GM12878 (cell line): ENCODE measurements at regions not wholly inside any gene's neighbourhood (a gene's known extent, or its start where the extent isn't known, plus 50 kb on each side); places are given as distances from the start of the nearest gene placed in this dataset.
A peak's percentile ranks its signal among the peaks of the same experiment; 100 is the strongest.

ENCODE experiments used
- ATAC-seq: fragments of 200-7000 bp; cut with Tn5 transposase; 3 replicates; pipeline ENCODE4 v1.9.1; 2020; ENCODE audit warnings: mild to moderate bottlenecking, moderate library complexity
- BruUV-seq: library from RNA; stranded (reverse); fragments of 400-500 nt; replicated peaks from 2 replicates; lab custom pipeline; 2021; lab: Mats Ljungman, UMichigan
- CTCF ChIA-PET: fragments of 300-600 bp; sonication (Branson Sonifier 250); formaldehyde crosslinking; extraction: SDS; loops from one replicate; lab custom pipeline; 2021; ENCODE audit warnings: inconsistent platforms; lab: Yijun Ruan, JAX
- POLR2A ChIA-PET: fragments of 350-600 bp; formaldehyde crosslinking; extraction: SDS; loops from one replicate; lab custom pipeline; 2021; ENCODE audit warnings: inconsistent platforms; lab: Charles Lee
- RAD21 ChIA-PET: fragments of 300-600 bp; sonication (Branson Sonifier 250); formaldehyde crosslinking; loops from one replicate; lab custom pipeline; 2023; ENCODE audit warnings: antibody characterized with exemption; ENCODE audit not compliant: unreplicated experiment; lab: Charles Lee
- SMC1A ChIA-PET: fragments of 300-600 bp; sonication (Branson Sonifier 250); formaldehyde crosslinking; loops from one replicate; lab custom pipeline; 2023; ENCODE audit not compliant: unreplicated experiment, uncharacterized antibody; lab: Charles Lee
- DNase-seq: peaks from one replicate; pipeline ENCODE4 v3.0.0-alpha.2; 2011; ENCODE audit warnings: low read depth, low spot score
- FAIRE-seq: peaks from 3 replicates; lab custom pipeline; 2011; peaks lifted over from hg19 to GRCh38; lab: Jason Lieb, UNC
- H2AFZ ChIP-seq: 2 replicates; pipeline ENCODE4 v1.6.0; 2011; ENCODE audit warnings: low read depth, low read length, control low read depth; ENCODE audit not compliant: control insufficient read depth
- H3K27ac ChIP-seq: 2 replicates; pipeline ENCODE4 v1.5.1; 2011; ENCODE audit warnings: control low read depth; ENCODE audit not compliant: control insufficient read depth, insufficient read depth
- H3K27me3 ChIP-seq, 2 experiments: replicated peaks in 1 of 2; 2 replicates each; pipeline versions ENCODE4 v1.6.0 to v1.6.1; 2011; ENCODE audit warnings: low read length in 1 of 2; ENCODE audit not compliant: control insufficient read depth in 2 of 2, insufficient read depth in 2 of 2
- H3K36me3 ChIP-seq, 2 experiments: 2 replicates each; pipeline ENCODE4 v1.5.1; 2011; ENCODE audit warnings: low read length in 1 of 2; ENCODE audit not compliant: control insufficient read depth in 2 of 2, insufficient read depth in 2 of 2
- H3K4me1 ChIP-seq: 2 replicates; pipeline ENCODE4 v1.6.1; 2011; ENCODE audit warnings: mild to moderate bottlenecking, low read length, moderate library complexity, mixed read lengths; ENCODE audit not compliant: control insufficient read depth, insufficient read depth
- H3K4me2 ChIP-seq: 2 replicates; pipeline ENCODE4 v1.6.0; 2011; ENCODE audit warnings: control low read depth; ENCODE audit not compliant: control insufficient read depth, insufficient read depth
- H3K4me3 ChIP-seq: fragments of 200-600 bp; sonication (generic); 2 replicates; pipeline ENCODE4 v1.5.1; 2016
- H3K79me2 ChIP-seq: 2 replicates; pipeline ENCODE4 v1.6.0; 2011; ENCODE audit warnings: low read length; ENCODE audit not compliant: control insufficient read depth, insufficient read depth
- H3K9ac ChIP-seq: 2 replicates; pipeline ENCODE4 v1.8.0; 2011; ENCODE audit warnings: low read length, control low read depth, mixed read lengths; ENCODE audit not compliant: control insufficient read depth, insufficient read depth
- H3K9me3 ChIP-seq: replicated peaks from 3 replicates; pipeline ENCODE4 v1.5.1; 2011; ENCODE audit warnings: mild to moderate bottlenecking, low read length; ENCODE audit not compliant: control insufficient read depth, insufficient read depth
- H4K20me1 ChIP-seq: 2 replicates; pipeline ENCODE4 v1.6.0; 2011; ENCODE audit not compliant: control insufficient read depth, insufficient read depth
- BHLHE40 ChIP-seq, 2 experiments: fragments of 450-650 bp in 1 of 2; IDR thresholded peaks; 2 replicates each; pipeline ENCODE4 v1.6.1; 2011 to 2017; ENCODE audit warnings: low read depth in 2 of 2, borderline replicate concordance in 1 of 2, improper control_type of control experiment in 1 of 2, low read length in 1 of 2, mild to moderate bottlenecking in 1 of 2
- CBX3 ChIP-seq: fragments of 200-600 bp; sonication (generic); IDR thresholded peaks from 2 replicates; pipeline ENCODE4 v1.6.1; 2016; ENCODE audit warnings: low read depth, borderline replicate concordance
- EP300 ChIP-seq, 2 experiments: fragments of 150-350 bp in 1 of 2; IDR thresholded peaks; 2 replicates each; pipeline ENCODE4 v1.6.1; 2011 to 2012; ENCODE audit warnings: low read depth in 2 of 2, low read length in 2 of 2, borderline replicate concordance in 1 of 2, improper control_type of control experiment in 1 of 2, inconsistent platforms in 1 of 2; ENCODE audit not compliant: control insufficient read depth in 1 of 2
- GABPA ChIP-seq: IDR thresholded peaks from 2 replicates; pipeline ENCODE4 v1.6.1; 2014; ENCODE audit warnings: antibody characterized with exemption, low read depth, mild to moderate bottlenecking, inconsistent platforms
- GATAD2B ChIP-seq: fragments of 450-650 bp; conservative IDR thresholded peaks from 2 replicates; pipeline ENCODE4 v1.6.1; 2017; ENCODE audit warnings: low read depth, mild to moderate bottlenecking, moderate library complexity
- IKZF2 ChIP-seq, 2 experiments: fragments of 450-650 bp; IDR thresholded peaks; 2 replicates each; pipeline ENCODE4 v1.6.1; 2017; ENCODE audit warnings: mild to moderate bottlenecking in 2 of 2, moderate library complexity in 2 of 2
- NR2C1 ChIP-seq: fragments of 450-650 bp; IDR thresholded peaks from 2 replicates; pipeline ENCODE4 v1.6.1; 2017; ENCODE audit warnings: antibody characterized with exemption, mild to moderate bottlenecking, moderate library complexity
- RAD21 ChIP-seq: IDR thresholded peaks from 2 replicates; pipeline ENCODE4 v1.6.1; 2011; ENCODE audit warnings: mild to moderate bottlenecking, low read depth, low read length, moderate library complexity; ENCODE audit not compliant: insufficient read depth
- SIN3A ChIP-seq: IDR thresholded peaks from 2 replicates; pipeline ENCODE4 v1.6.1; 2012; ENCODE audit warnings: low read depth, low read length, improper control_type of control experiment
- SREBF1 ChIP-seq: IDR thresholded peaks from 2 replicates; pipeline ENCODE4 v1.6.1; 2012; ENCODE audit warnings: mild to moderate bottlenecking, low read length
- WGBS: methylation state at CpG from one replicate; pipeline ENCODE4 v1.1.6; 2016; ENCODE audit warnings: low lambda C conversion rate; ENCODE audit not compliant: insufficient replicate concordance, insufficient coverage; ENCODE audit errors: missing lambda C conversion rate; 5-methylcytosine and 5-hydroxymethylcytosine counted together
- in situ Hi-C: fragments of 300-500 bp; cut with MboI; formaldehyde crosslinking; loops from 9 replicates; pipeline ENCODE4 v1.14.3; 2018; ENCODE audit warnings: mixed read lengths
- intact Hi-C: fragments of 100-400 bp; cut with micrococcal nuclease; formaldehyde crosslinking; loops from one replicate; pipeline ENCODE4 v1.14.2; 2022; ENCODE audit not compliant: unreplicated experiment
- TF ChIP-seq, protein P1 (sequence below): IDR thresholded peaks from 2 replicates; pipeline ENCODE4 v1.6.1; 2011; ENCODE audit warnings: borderline replicate concordance, low read depth, mild to moderate bottlenecking, moderate library complexity, low read length; ENCODE audit not compliant: insufficient read depth, poor library complexity, severe bottlenecking

DNA sequence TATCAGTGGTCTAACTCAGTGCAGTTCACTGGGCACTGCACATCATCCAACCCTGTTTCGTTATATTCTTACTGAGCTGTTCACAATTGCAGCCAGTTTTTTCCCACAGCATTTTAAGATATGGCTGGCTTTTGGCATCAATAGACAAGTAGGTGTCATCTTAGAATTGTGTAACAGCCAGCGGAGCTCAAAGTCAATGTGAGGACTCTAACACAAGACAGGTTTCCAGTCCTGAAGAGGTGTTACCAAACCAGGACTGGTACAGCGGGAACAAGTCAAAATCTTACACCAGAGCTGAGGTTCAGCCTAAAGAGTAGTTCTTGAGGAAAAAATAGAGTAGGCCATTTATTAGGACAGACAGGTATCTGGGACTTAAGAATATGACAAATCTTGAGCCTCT is 313.3 kb downstream of the SEC16B start:
- DNase-seq, result no peak
- Histone ChIP-seq H3K4me2 (no peak overlapping the region), H3K9me3 (no peaks in the 10 kb centered on the region), H3K79me2 (no peaks in the 10 kb centered on the region), H3K4me1 (no peaks in the 10 kb centered on the region), H3K27ac (no peak overlapping the region), H3K36me3 (no peaks in the 10 kb centered on the region), H2AFZ (no peak overlapping the region), H3K27me3 (no peaks in the 10 kb centered on the region; a peak in 1 of 4 replicates), H3K4me3 (no peak overlapping the region), H4K20me1 (no peaks in the 10 kb centered on the region), H3K9ac (no peak overlapping the region)
- SMC1A ChIA-PET, result interaction anchor here (0.6 to 2.2 kb wide), 7 partner anchors 8 to 73 kb away, joined by 3 to 6 read pairs (median 3); no protein-coding TSS in a partner anchor
- FAIRE-seq, result no peak
- CTCF ChIA-PET, result interaction anchor here (0.5 to 1.1 kb wide), 2 partner anchors 16 to 261 kb away, joined by 3 to 5 read pairs; no protein-coding TSS in a partner anchor
- BruUV-seq, result no TSS peak
- 13% methylated on average over 3 of the region's 3 CpGs for WGBS
- POLR2A ChIA-PET, result no interaction called here
- no peak for TF ChIP-seq SIN3A
- TF ChIP-seq IKZF2 (IDR thresholded peaks at IDR 0.05), result no peak
- TF ChIP-seq, protein P1, sequence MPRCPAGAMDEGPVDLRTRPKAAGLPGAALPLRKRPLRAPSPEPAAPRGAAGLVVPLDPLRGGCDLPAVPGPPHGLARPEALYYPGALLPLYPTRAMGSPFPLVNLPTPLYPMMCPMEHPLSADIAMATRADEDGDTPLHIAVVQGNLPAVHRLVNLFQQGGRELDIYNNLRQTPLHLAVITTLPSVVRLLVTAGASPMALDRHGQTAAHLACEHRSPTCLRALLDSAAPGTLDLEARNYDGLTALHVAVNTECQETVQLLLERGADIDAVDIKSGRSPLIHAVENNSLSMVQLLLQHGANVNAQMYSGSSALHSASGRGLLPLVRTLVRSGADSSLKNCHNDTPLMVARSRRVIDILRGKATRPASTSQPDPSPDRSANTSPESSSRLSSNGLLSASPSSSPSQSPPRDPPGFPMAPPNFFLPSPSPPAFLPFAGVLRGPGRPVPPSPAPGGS, result no peak
- ATAC-seq, result no peak
- RAD21 ChIA-PET, result no interaction called here
- intact Hi-C loops (no loop called here), in situ Hi-C loops (no loop called here)

DNA sequence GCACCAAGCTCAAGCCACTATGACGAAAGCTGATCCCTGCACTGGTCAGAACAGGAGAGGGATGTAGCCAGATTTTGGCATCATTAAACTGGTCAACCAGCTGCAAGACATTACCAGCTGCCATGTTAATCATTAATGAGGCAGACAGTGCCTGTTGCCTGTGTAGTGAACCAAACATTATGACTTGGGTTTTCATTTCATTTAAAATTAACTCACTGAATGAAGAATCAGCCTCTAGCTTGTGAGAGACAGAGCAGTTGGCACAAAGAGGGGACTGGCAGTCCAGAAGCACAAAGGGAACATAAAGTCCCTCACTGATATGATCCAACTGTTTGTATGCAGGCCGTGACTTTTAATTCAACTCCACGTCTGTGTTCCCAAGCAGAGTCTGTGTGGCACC is 318.9 kb downstream of the SEC16B start:
- FAIRE-seq, result peak; percentile 64
- H3K9ac ChIP-seq, result no peak overlapping the region
- no peak overlapping the region for H2AFZ ChIP-seq
- CTCF ChIA-PET, result no interaction called here
- TF ChIP-seq GATAD2B (no peak), GABPA (no peak), BHLHE40 (IDR thresholded peaks at IDR 0.05; ENCODE audit: borderline replicate concordance in 1 of 2, low read depth in 2 of 2, low read length in 1 of 2) (no peak), SREBF1 (no peak), NR2C1 (no peak), RAD21 (no peak), EP300 (IDR thresholded peaks at IDR 0.05; ENCODE audit: borderline replicate concordance in 1 of 2, control insufficient read depth in 1 of 2, low read depth in 2 of 2, low read length in 2 of 2) (no peak), CBX3 (no peak)
- no peak overlapping the region for H3K4me3 ChIP-seq
- no peaks in the 10 kb centered on the region for H3K4me1 ChIP-seq
- no peaks in the 10 kb centered on the region for H3K9me3 ChIP-seq
- SMC1A ChIA-PET, result interaction anchor here (0.8 to 1.7 kb wide), 2 partner anchors 65 to 295 kb away, joined by 3 to 4 read pairs; no protein-coding TSS in a partner anchor
- no peaks in the 10 kb centered on the region for H3K36me3 ChIP-seq
- RAD21 ChIA-PET, result interaction anchor here (1.3 kb wide), 1 partner anchor 62 kb away, joined by 3 read pairs; no protein-coding TSS in a partner anchor
- H3K27me3 ChIP-seq, result no peaks in the 10 kb centered on the region; a peak in 2 of 4 replicates
- H4K20me1 ChIP-seq, result no peaks in the 10 kb centered on the region
- peak; percentile 7 for DNase-seq
- in situ Hi-C loops (no loop called here), intact Hi-C loops (no loop called here)
- 4% methylated on average over 3 of the region's 3 CpGs for WGBS
- H3K27ac ChIP-seq, result no peak overlapping the region
- H3K4me2 ChIP-seq, result no peak overlapping the region
- POLR2A ChIA-PET, result interaction anchor here (0.7 to 1.1 kb wide), 2 partner anchors 63 to 77 kb away, joined by 3 to 10 read pairs; no protein-coding TSS in a partner anchor
- BruUV-seq, result no TSS peak
- H3K79me2 ChIP-seq, result no peaks in the 10 kb centered on the region
- peak; percentile 78 for ATAC-seq
